H1 (cell line): ENCODE measurements at regions not wholly inside any gene's neighbourhood (a gene's known extent, or its start where the extent isn't known, plus 50 kb on each side); places are given as distances from the start of the nearest gene placed in this dataset.

Experiments used
- CBX5 ChIP-seq: fragments of 300-800, 300-1000 bp; sonication (generic); IDR thresholded peaks from 2 replicates; pipeline ENCODE4 v1.7.1; 2016; ENCODE audit warnings: antibody characterized with exemption, low read length, low read depth
- KDM5A ChIP-seq: fragments of 200-600 bp; IDR thresholded peaks from 2 replicates; pipeline ENCODE4 v1.7.1; 2012; ENCODE audit warnings: mild to moderate bottlenecking, low read length, inconsistent platforms, mixed read lengths
- POLR2AphosphoS5 ChIP-seq: IDR thresholded peaks from 2 replicates; pipeline ENCODE4 v1.6.1; 2011; ENCODE audit warnings: low read depth, low read length
- SIX5 ChIP-seq: IDR thresholded peaks from 2 replicates; pipeline ENCODE4 v1.6.1; 2011; ENCODE audit warnings: mild to moderate bottlenecking, low read depth, low read length
- TAF1 ChIP-seq: IDR thresholded peaks from 2 replicates; pipeline ENCODE4 v1.6.1; 2011; ENCODE audit warnings: mild to moderate bottlenecking, low read depth, low read length
- TF ChIP-seq, protein P1 (sequence below): fragments of 300-600 bp; sonication (generic); IDR thresholded peaks from 2 replicates; pipeline ENCODE4 v1.7.1; 2012; ENCODE audit warnings: low read length, moderate library complexity, mild to moderate bottlenecking, inconsistent platforms; ENCODE audit not compliant: insufficient replicate concordance
- TF ChIP-seq, protein P2 (sequence below): IDR thresholded peaks from 2 replicates; pipeline ENCODE4 v1.6.1; 2012; ENCODE audit warnings: inconsistent platforms

DNA sequence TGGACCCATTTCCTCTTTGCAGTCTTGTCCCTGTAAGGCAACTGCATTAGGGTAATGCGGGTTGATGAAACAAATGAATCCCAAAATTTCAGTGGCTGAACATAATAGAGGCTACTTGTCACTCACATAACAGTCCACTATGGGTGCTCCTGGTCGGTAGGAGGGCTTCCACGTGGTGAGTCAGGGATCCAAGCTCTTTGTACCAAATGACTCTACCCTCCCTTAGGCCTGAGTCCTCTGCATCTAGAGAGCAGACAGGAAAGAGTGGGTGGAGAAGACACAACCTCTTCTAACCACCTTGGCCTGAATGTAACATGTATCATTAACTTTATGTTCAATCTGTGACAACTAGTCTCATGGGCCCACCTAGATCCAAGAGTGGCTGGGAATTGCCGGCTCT lies 86.2 kb upstream of the HAAO start (continued):
- TF ChIP-seq, protein P1, sequence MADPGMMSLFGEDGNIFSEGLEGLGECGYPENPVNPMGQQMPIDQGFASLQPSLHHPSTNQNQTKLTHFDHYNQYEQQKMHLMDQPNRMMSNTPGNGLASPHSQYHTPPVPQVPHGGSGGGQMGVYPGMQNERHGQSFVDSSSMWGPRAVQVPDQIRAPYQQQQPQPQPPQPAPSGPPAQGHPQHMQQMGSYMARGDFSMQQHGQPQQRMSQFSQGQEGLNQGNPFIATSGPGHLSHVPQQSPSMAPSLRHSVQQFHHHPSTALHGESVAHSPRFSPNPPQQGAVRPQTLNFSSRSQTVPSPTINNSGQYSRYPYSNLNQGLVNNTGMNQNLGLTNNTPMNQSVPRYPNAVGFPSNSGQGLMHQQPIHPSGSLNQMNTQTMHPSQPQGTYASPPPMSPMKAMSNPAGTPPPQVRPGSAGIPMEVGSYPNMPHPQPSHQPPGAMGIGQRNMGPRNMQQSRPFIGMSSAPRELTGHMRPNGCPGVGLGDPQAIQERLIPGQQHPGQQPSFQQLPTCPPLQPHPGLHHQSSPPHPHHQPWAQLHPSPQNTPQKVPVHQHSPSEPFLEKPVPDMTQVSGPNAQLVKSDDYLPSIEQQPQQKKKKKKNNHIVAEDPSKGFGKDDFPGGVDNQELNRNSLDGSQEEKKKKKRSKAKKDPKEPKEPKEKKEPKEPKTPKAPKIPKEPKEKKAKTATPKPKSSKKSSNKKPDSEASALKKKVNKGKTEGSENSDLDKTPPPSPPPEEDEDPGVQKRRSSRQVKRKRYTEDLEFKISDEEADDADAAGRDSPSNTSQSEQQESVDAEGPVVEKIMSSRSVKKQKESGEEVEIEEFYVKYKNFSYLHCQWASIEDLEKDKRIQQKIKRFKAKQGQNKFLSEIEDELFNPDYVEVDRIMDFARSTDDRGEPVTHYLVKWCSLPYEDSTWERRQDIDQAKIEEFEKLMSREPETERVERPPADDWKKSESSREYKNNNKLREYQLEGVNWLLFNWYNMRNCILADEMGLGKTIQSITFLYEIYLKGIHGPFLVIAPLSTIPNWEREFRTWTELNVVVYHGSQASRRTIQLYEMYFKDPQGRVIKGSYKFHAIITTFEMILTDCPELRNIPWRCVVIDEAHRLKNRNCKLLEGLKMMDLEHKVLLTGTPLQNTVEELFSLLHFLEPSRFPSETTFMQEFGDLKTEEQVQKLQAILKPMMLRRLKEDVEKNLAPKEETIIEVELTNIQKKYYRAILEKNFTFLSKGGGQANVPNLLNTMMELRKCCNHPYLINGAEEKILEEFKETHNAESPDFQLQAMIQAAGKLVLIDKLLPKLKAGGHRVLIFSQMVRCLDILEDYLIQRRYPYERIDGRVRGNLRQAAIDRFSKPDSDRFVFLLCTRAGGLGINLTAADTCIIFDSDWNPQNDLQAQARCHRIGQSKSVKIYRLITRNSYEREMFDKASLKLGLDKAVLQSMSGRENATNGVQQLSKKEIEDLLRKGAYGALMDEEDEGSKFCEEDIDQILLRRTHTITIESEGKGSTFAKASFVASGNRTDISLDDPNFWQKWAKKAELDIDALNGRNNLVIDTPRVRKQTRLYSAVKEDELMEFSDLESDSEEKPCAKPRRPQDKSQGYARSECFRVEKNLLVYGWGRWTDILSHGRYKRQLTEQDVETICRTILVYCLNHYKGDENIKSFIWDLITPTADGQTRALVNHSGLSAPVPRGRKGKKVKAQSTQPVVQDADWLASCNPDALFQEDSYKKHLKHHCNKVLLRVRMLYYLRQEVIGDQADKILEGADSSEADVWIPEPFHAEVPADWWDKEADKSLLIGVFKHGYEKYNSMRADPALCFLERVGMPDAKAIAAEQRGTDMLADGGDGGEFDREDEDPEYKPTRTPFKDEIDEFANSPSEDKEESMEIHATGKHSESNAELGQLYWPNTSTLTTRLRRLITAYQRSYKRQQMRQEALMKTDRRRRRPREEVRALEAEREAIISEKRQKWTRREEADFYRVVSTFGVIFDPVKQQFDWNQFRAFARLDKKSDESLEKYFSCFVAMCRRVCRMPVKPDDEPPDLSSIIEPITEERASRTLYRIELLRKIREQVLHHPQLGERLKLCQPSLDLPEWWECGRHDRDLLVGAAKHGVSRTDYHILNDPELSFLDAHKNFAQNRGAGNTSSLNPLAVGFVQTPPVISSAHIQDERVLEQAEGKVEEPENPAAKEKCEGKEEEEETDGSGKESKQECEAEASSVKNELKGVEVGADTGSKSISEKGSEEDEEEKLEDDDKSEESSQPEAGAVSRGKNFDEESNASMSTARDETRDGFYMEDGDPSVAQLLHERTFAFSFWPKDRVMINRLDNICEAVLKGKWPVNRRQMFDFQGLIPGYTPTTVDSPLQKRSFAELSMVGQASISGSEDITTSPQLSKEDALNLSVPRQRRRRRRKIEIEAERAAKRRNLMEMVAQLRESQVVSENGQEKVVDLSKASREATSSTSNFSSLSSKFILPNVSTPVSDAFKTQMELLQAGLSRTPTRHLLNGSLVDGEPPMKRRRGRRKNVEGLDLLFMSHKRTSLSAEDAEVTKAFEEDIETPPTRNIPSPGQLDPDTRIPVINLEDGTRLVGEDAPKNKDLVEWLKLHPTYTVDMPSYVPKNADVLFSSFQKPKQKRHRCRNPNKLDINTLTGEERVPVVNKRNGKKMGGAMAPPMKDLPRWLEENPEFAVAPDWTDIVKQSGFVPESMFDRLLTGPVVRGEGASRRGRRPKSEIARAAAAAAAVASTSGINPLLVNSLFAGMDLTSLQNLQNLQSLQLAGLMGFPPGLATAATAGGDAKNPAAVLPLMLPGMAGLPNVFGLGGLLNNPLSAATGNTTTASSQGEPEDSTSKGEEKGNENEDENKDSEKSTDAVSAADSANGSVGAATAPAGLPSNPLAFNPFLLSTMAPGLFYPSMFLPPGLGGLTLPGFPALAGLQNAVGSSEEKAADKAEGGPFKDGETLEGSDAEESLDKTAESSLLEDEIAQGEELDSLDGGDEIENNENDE = no peak
- TF ChIP-seq CBX5 = no peak
- no peak for TF ChIP-seq POLR2AphosphoS5
- TF ChIP-seq SIX5 = no peak
- TF ChIP-seq, protein P2, sequence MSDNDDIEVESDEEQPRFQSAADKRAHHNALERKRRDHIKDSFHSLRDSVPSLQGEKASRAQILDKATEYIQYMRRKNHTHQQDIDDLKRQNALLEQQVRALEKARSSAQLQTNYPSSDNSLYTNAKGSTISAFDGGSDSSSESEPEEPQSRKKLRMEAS = no peak
- TF ChIP-seq TAF1 = no peak
- no peak for TF ChIP-seq KDM5A
- TF ChIP-seq, all 59 proteins: peak for 0
